A549 (cell line): ENCODE measurements at regions not wholly inside any gene's neighbourhood (a gene's known extent, or its start where the extent isn't known, plus 50 kb on each side); places are given as distances from the start of the nearest gene placed in this dataset.

Experiments
- ATAC-seq, 2 experiments: fragments of 200-7000 bp in 1 of 2; fragments of >200 bp in 1 of 2; cut with Nextera tagmentation in 1 of 2; cut with Tn5 transposase in 1 of 2; 3 replicates each; pipeline versions ENCODE4 v1.8.0 to v1.9.1; 2018 to 2020; ENCODE audit warnings: mild to moderate bottlenecking in 1 of 2, moderate library complexity in 1 of 2
- CTCF ChIA-PET: fragments of 300-600 bp; sonication (Branson Sonifier 250); formaldehyde crosslinking; extraction: SDS; loops from one replicate; lab custom pipeline; 2021; ENCODE audit warnings: antibody characterized with exemption, inconsistent platforms; lab: Yijun Ruan, JAX
- POLR2A ChIA-PET: fragments of 350-600 bp; formaldehyde crosslinking; extraction: SDS; loops from one replicate; lab custom pipeline; 2021; ENCODE audit warnings: antibody characterized with exemption, inconsistent platforms; lab: Yijun Ruan, JAX
- DNase-seq, 2 experiments: peaks; one replicate each; pipeline versions ENCODE4 v3.0.0 to v3.0.0-alpha.2; 2011 to 2016; ENCODE audit warnings: low read depth in 1 of 2, low spot score in 1 of 2
- FAIRE-seq: peaks from 2 replicates; lab custom pipeline; 2011; peaks lifted over from hg19 to GRCh38; lab: Jason Lieb, UNC
- H3K27ac ChIP-seq, 2 experiments: fragments of >200 bp; sonication (Bioruptor Twin); formaldehyde crosslinking; 3 replicates each; pipeline ENCODE4 v1.5.1; 2016 to 2017
- H3K4me1 ChIP-seq: fragments of >200 bp; sonication (Bioruptor Twin); formaldehyde crosslinking; 3 replicates; pipeline ENCODE4 v1.6.1; 2016
- H3K4me2 ChIP-seq: fragments of >200 bp; sonication (Bioruptor Twin); formaldehyde crosslinking; 3 replicates; pipeline ENCODE4 v1.6.1; 2016
- H3K4me3 ChIP-seq: fragments of >200 bp; sonication (Bioruptor Twin); formaldehyde crosslinking; 3 replicates; pipeline ENCODE4 v1.5.1; 2016
- H3K9me3 ChIP-seq: fragments of >200 bp; sonication (Bioruptor Twin); formaldehyde crosslinking; 3 replicates; pipeline ENCODE4 v1.6.1; 2016
- ATOH8 ChIP-seq: fragments of 250-450 bp; sonication (Bioruptor Pico); IDR thresholded peaks from 2 replicates; pipeline ENCODE4 v1.5.0; 2020; ENCODE audit warnings: low read depth, mild to moderate bottlenecking, moderate library complexity
- CBX2 ChIP-seq: fragments of 200-600 bp; sonication (generic); IDR thresholded peaks from 2 replicates; pipeline ENCODE4 v1.6.1; 2016; ENCODE audit warnings: low read depth, mild to moderate bottlenecking, borderline replicate concordance
- CEBPB ChIP-seq, 2 experiments: fragments of >200 bp in 1 of 2; sonication (Bioruptor Twin) in 1 of 2; formaldehyde crosslinking in 1 of 2; IDR thresholded peaks; 2 replicates each; pipeline ENCODE4 v1.6.1; 2012 to 2016
- CHD4 ChIP-seq: fragments of 200-600 bp; sonication (generic); IDR thresholded peaks from 2 replicates; pipeline ENCODE4 v1.6.1; 2016; ENCODE audit warnings: antibody characterized with exemption, mild to moderate bottlenecking, borderline replicate concordance
- E2F6 ChIP-seq: IDR thresholded peaks from 2 replicates; pipeline ENCODE4 v1.6.1; 2012; ENCODE audit warnings: low read depth, borderline replicate concordance
- EHF ChIP-seq: fragments of 250-450 bp; sonication (Bioruptor Pico); IDR thresholded peaks from 2 replicates; pipeline ENCODE4 v1.5.0; 2020; ENCODE audit warnings: mild to moderate bottlenecking
- EHMT2 ChIP-seq: fragments of 200-600 bp; sonication (generic); IDR thresholded peaks from 2 replicates; pipeline ENCODE4 v1.6.1; 2016; ENCODE audit warnings: antibody characterized with exemption, low read depth, mild to moderate bottlenecking, moderate library complexity
- ESRRA ChIP-seq: fragments of 150-350 bp; IDR thresholded peaks from 2 replicates; pipeline ENCODE4 v1.6.1; 2014; ENCODE audit warnings: mild to moderate bottlenecking, low read length, borderline replicate concordance
- FOSB ChIP-seq: fragments of 250-450 bp; sonication (Bioruptor Pico); IDR thresholded peaks from 2 replicates; pipeline ENCODE4 v1.5.0; 2020; ENCODE audit warnings: mild to moderate bottlenecking, moderate library complexity
- FOXS1 ChIP-seq: fragments of 250-450 bp; sonication (Bioruptor Pico); IDR thresholded peaks from 2 replicates; pipeline ENCODE4 v1.5.0; 2020; ENCODE audit warnings: mild to moderate bottlenecking, moderate library complexity
- HDAC2 ChIP-seq: fragments of 200-600 bp; sonication (generic); IDR thresholded peaks from 2 replicates; pipeline ENCODE4 v1.6.1; 2016
- HEYL ChIP-seq: fragments of 250-450 bp; sonication (Bioruptor Pico); IDR thresholded peaks from 2 replicates; pipeline ENCODE4 v1.8.0; 2021; ENCODE audit warnings: mild to moderate bottlenecking, moderate library complexity
- HOXA7 ChIP-seq: fragments of 250-450 bp; sonication (Bioruptor Pico); IDR thresholded peaks from 2 replicates; pipeline ENCODE4 v1.5.0; 2020; ENCODE audit warnings: mild to moderate bottlenecking, moderate library complexity
- HOXB13 ChIP-seq: fragments of 250-450 bp; sonication (Bioruptor Pico); IDR thresholded peaks from 2 replicates; pipeline ENCODE4 v1.5.0; 2020; ENCODE audit warnings: low read depth, mild to moderate bottlenecking, moderate library complexity
- JUN ChIP-seq, 2 experiments: fragments of >200 bp; sonication (Bioruptor Twin); formaldehyde crosslinking; IDR thresholded peaks; 2 replicates in 1 of 2; 3 replicates in 1 of 2; pipeline ENCODE4 v1.6.1; 2016 to 2017
- KDM5A ChIP-seq: fragments of 200-600 bp; sonication (generic); IDR thresholded peaks from 2 replicates; pipeline ENCODE4 v1.6.1; 2016; ENCODE audit warnings: antibody characterized with exemption, mild to moderate bottlenecking
- MAFK ChIP-seq: fragments of 450-650 bp; IDR thresholded peaks from 2 replicates; pipeline ENCODE4 v1.6.1; 2014; ENCODE audit not compliant: partially characterized antibody
- NPAS2 ChIP-seq: fragments of 250-450 bp; sonication (Bioruptor Pico); IDR thresholded peaks from 2 replicates; pipeline ENCODE4 v1.8.0; 2022; ENCODE audit warnings: mild to moderate bottlenecking, moderate library complexity, borderline replicate concordance
- NR3C1 ChIP-seq: fragments of >200 bp; sonication (Bioruptor Twin); formaldehyde crosslinking; IDR thresholded peaks from 3 replicates; pipeline ENCODE4 v1.6.1; 2017
- POLR2AphosphoS2 ChIP-seq: conservative IDR thresholded peaks from 2 replicates; pipeline ENCODE4 v1.6.1; 2012; ENCODE audit warnings: low read length, improper control_type of control experiment, inconsistent platforms
- RARB ChIP-seq: fragments of 250-450 bp; sonication (Bioruptor Pico); IDR thresholded peaks from 2 replicates; pipeline ENCODE4 v1.8.0; 2021; ENCODE audit warnings: mild to moderate bottlenecking, moderate library complexity
- REST ChIP-seq: fragments of 200-600 bp; sonication (generic); IDR thresholded peaks from 2 replicates; pipeline ENCODE4 v1.6.1; 2016; ENCODE audit warnings: antibody characterized with exemption, mild to moderate bottlenecking, moderate library complexity
- RFX5 ChIP-seq: fragments of 450-650 bp; IDR thresholded peaks from 2 replicates; pipeline ENCODE4 v1.7.1; 2014; ENCODE audit warnings: antibody characterized with exemption, mild to moderate bottlenecking, moderate library complexity
- RNF2 ChIP-seq: fragments of 200-600 bp; sonication (generic); IDR thresholded peaks from 2 replicates; pipeline ENCODE4 v1.6.1; 2016; ENCODE audit warnings: low read depth, mild to moderate bottlenecking, antibody characterized with exemption, moderate library complexity, borderline replicate concordance
- SREBF2 ChIP-seq: fragments of 450-650 bp; IDR thresholded peaks from 2 replicates; pipeline ENCODE4 v1.6.1; 2014; ENCODE audit warnings: mild to moderate bottlenecking, moderate library complexity
- TP53 ChIP-seq: fragments of 250-450 bp; sonication (Bioruptor Pico); IDR thresholded peaks from 2 replicates; pipeline ENCODE4 v1.5.0; 2021; ENCODE audit warnings: mild to moderate bottlenecking, moderate library complexity
- USF2 ChIP-seq: fragments of 450-650 bp; IDR thresholded peaks from 2 replicates; pipeline ENCODE4 v1.6.1; 2014; ENCODE audit warnings: antibody characterized with exemption
- ZFP36 ChIP-seq: fragments of 450-650 bp; IDR thresholded peaks from 2 replicates; pipeline ENCODE4 v1.6.1; 2014; ENCODE audit warnings: borderline replicate concordance; ENCODE audit not compliant: partially characterized antibody
- WGBS: methylation state at CpG from one replicate; pipeline ENCODE4 v1.1.6; 2017; ENCODE audit errors: missing lambda C conversion rate; 5-methylcytosine and 5-hydroxymethylcytosine counted together

- Histone ChIP-seq H3K4me3 (no peak overlapping the region), H3K4me1 (peaks cover 14% of the 10 kb centered on the region)
- TF ChIP-seq RFX5, result no peak
- TF ChIP-seq NPAS2, result no peak
- TF ChIP-seq MAFK, result no peak
- no peak for TF ChIP-seq HOXA7 (CRISPR knock-in tag)
- TF ChIP-seq FOSB (CRISPR knock-in tag), result no peak
- TF ChIP-seq CBX2, result no peak
- TF ChIP-seq REST, result no peak
- no peak for TF ChIP-seq FOXS1 (CRISPR knock-in tag)
- TF ChIP-seq KDM5A, result no peak
- TF ChIP-seq E2F6, result no peak
- no peak for TF ChIP-seq HDAC2
- TF ChIP-seq ATOH8 (CRISPR knock-in tag), result no peak
- no peak for TF ChIP-seq POLR2AphosphoS2
- TF ChIP-seq EHF (CRISPR knock-in tag), result no peak
- TF ChIP-seq, all 56 proteins: peak for 0
- H3K9me3 ChIP-seq, result no peaks in the 10 kb centered on the region
- ChIA-PET CTCF (interaction anchor here (1.3 to 2.6 kb wide), 4 partner anchors 9 to 185 kb away, joined by 3 to 10 read pairs (median 6); no protein-coding TSS in a partner anchor), POLR2A (no interaction called here)
- FAIRE-seq, result peak; percentile 63
- H3K4me2 ChIP-seq, result peak overlapping the region; percentile 65
- peak; percentile 54 to 55; a peak in 4 of 6 replicates for ATAC-seq
- peak overlapping the region; percentile 14 to 65; a peak in 3 of 6 replicates for H3K27ac ChIP-seq
- 55% methylated on average over 15 of the region's 15 CpGs for WGBS
- peak in 1 of 2 experiments; percentile 28 for DNase-seq
These were observed 60.6 kb downstream of the FOXA2 start for GRCh38 chr20:22523499-22524392.

GRCh38 chr20:22523128-22523498, 61.3 kb downstream of the FOXA2 start:
- peak overlapping the region in 1 of 2 experiments; percentile 65; a peak in 2 of 6 replicates for H3K27ac ChIP-seq
- TF ChIP-seq ZFP36 (no peak), NR3C1 (no peak), HEYL (no peak), NPAS2 (no peak)
- TF ChIP-seq, all 56 proteins: peak for 0
- WGBS, result 94% methylated on average over 7 of the region's 7 CpGs
- ChIA-PET CTCF (interaction anchor here (1.3 to 2.6 kb wide), 4 partner anchors 10 to 64 kb away, joined by 3 to 10 read pairs (median 6); no protein-coding TSS in a partner anchor), POLR2A (no interaction called here)
- ATAC-seq, result no peak
- Histone ChIP-seq H3K9me3 (no peaks in the 10 kb centered on the region), H3K4me1 (peaks cover 14% of the 10 kb centered on the region), H3K4me2 (no peak overlapping the region; the same call in 2 of the 3 replicates), H3K4me3 (no peak overlapping the region)
- DNase-seq, result no peak
- no peak for FAIRE-seq

- FAIRE-seq, result peak; percentile 68
- 87% methylated on average over 3 of the region's 3 CpGs for WGBS
- CTCF ChIA-PET, result interaction anchor here (0.6 to 2.6 kb wide), 5 partner anchors 10 to 66 kb away, joined by 3 to 10 read pairs (median 4); no protein-coding TSS in a partner anchor
- no peak for TF ChIP-seq TP53 (CRISPR knock-in tag)
- TF ChIP-seq CHD4, result no peak
- TF ChIP-seq HOXB13, result no peak
- no peak for TF ChIP-seq SREBF2
- no peak for TF ChIP-seq NR3C1
- no peak for TF ChIP-seq KDM5A
- TF ChIP-seq JUN (IDR thresholded peaks at IDR 0.05), result no peak
- TF ChIP-seq RNF2, result no peak
- TF ChIP-seq MAFK, result no peak
- no peak for TF ChIP-seq CEBPB (IDR thresholded peaks at IDR 0.05)
- TF ChIP-seq FOSB (CRISPR knock-in tag), result no peak
- TF ChIP-seq ESRRA, result no peak
- no peak for TF ChIP-seq USF2
- no peak for TF ChIP-seq RARB (CRISPR knock-in tag)
- TF ChIP-seq EHMT2, result no peak
These were observed 61.7 kb downstream of the FOXA2 start for GRCh38 chr20:22522701-22523100.

More at GRCh38 chr20:22522701-22523100, 61.7 kb downstream of the FOXA2 start:
- POLR2A ChIA-PET, result no interaction called here
- peaks cover 14% of the 10 kb centered on the region for H3K4me1 ChIP-seq
- H3K4me2 ChIP-seq, result no peak overlapping the region
- ATAC-seq (no peak), DNase-seq (no peak)
- H3K4me3 ChIP-seq, result no peak overlapping the region
- 0 out of 6 replicates have a peak overlapping the region, but pooled peaks of 1 of the 2 experiments have one; percentile 12 for H3K27ac ChIP-seq
- H3K9me3 ChIP-seq, result no peaks in the 10 kb centered on the region
